ENCODE measurements at regions not wholly inside any gene's neighbourhood (a gene's known extent, or its start where the extent isn't known, plus 50 kb on each side); places are given as distances from the start of the nearest gene placed in this dataset.

- Histone ChIP-seq H3K9me3 (ENCODE audit: low read length) (no peaks in the 10 kb centered on the region), H3K9me2 (ENCODE audit: insufficient read depth, low read length) (no peaks in the 10 kb centered on the region), H3K4me1 (ENCODE audit: insufficient read depth, low read length, poor library complexity, severe bottlenecking) (no peaks in the 10 kb centered on the region), H3K4me2 (ENCODE audit: low read length) (no peak overlapping the region), H3K4me3 (ENCODE audit: low read depth, low read length, poor library complexity, severe bottlenecking) (no peak overlapping the region), H3K79me2 (ENCODE audit: insufficient read depth, low read depth, low read length) (no peaks in the 10 kb centered on the region), H2AFZ (ENCODE audit: low read length) (no peak overlapping the region), H4K20me1 (ENCODE audit: insufficient read depth, low read length) (no peaks in the 10 kb centered on the region), H3K27ac (ENCODE audit: low read depth, low read length, poor library complexity, severe bottlenecking) (no peak overlapping the region), H3K36me3 (ENCODE audit: insufficient read depth, low read length) (no peaks in the 10 kb centered on the region)
- no peak for TF ChIP-seq EZH2phosphoT487 (IDR thresholded peaks at IDR 0.05; ENCODE audit: borderline replicate concordance, low read depth, low read length)
- no peak for TF ChIP-seq CTCF (conservative IDR thresholded peaks at IDR 0.05; ENCODE audit: low read length)
- CTCF ChIA-PET (ENCODE audit: unreplicated experiment), result no interaction called here
- intact Hi-C loops (cut with micrococcal nuclease; ENCODE audit: unreplicated experiment), result no loop called here
- POLR2A ChIA-PET, result interaction anchor here (1.5 kb wide), 1 partner anchor 20 kb away, joined by 4 read pairs; no protein-coding TSS in a partner anchor
- DNase-seq (ENCODE audit: low spot score), result no peak
- BruUV-seq (replicated peaks), result no TSS peak
Observed at GRCh38 chr1:95850763-95851162, 616.8 kb downstream of the RWDD3 start.

GRCh38 chr1:95852483-95853070 is 618.6 kb downstream of the RWDD3 start:
- H3K79me2 ChIP-seq (ENCODE audit: insufficient read depth, low read depth, low read length), result no peaks in the 10 kb centered on the region
- H2AFZ ChIP-seq (ENCODE audit: low read length), result no peak overlapping the region
- no peaks in the 10 kb centered on the region for H3K9me3 ChIP-seq (ENCODE audit: low read length)
- H3K4me1 ChIP-seq (ENCODE audit: insufficient read depth, low read length, poor library complexity, severe bottlenecking), result no peaks in the 10 kb centered on the region
- H3K4me3 ChIP-seq (ENCODE audit: low read depth, low read length, poor library complexity, severe bottlenecking), result no peak overlapping the region
- TF ChIP-seq CTCF (conservative IDR thresholded peaks at IDR 0.05; ENCODE audit: low read length), result no peak
- no peak for TF ChIP-seq EZH2phosphoT487 (IDR thresholded peaks at IDR 0.05; ENCODE audit: borderline replicate concordance, low read depth, low read length)
- CTCF ChIA-PET (ENCODE audit: unreplicated experiment), result no interaction called here
- intact Hi-C loops (cut with micrococcal nuclease; ENCODE audit: unreplicated experiment), result no loop called here
- no TSS peak for BruUV-seq (replicated peaks)
- no peak for DNase-seq (ENCODE audit: low spot score)
- H4K20me1 ChIP-seq (ENCODE audit: insufficient read depth, low read length), result no peaks in the 10 kb centered on the region
- H3K36me3 ChIP-seq (ENCODE audit: insufficient read depth, low read length), result no peaks in the 10 kb centered on the region
- POLR2A ChIA-PET, result interaction anchor here (1.5 kb wide), 1 partner anchor 22 kb away, joined by 4 read pairs; no protein-coding TSS in a partner anchor
- no peak overlapping the region for H3K27ac ChIP-seq (ENCODE audit: low read depth, low read length, poor library complexity, severe bottlenecking)
- H3K9me2 ChIP-seq (ENCODE audit: insufficient read depth, low read length), result no peaks in the 10 kb centered on the region
- no peak overlapping the region for H3K4me2 ChIP-seq (ENCODE audit: low read length)

- H4K20me1 ChIP-seq (ENCODE audit: insufficient read depth, low read length), result no peaks in the 10 kb centered on the region
- H3K4me3 ChIP-seq (ENCODE audit: low read depth, low read length, poor library complexity, severe bottlenecking), result no peak overlapping the region
- no peak overlapping the region for H3K27ac ChIP-seq (ENCODE audit: low read depth, low read length, poor library complexity, severe bottlenecking)
- H3K36me3 ChIP-seq (ENCODE audit: insufficient read depth, low read length), result no peaks in the 10 kb centered on the region
- no peaks in the 10 kb centered on the region for H3K4me1 ChIP-seq (ENCODE audit: insufficient read depth, low read length, poor library complexity, severe bottlenecking)
- H3K9me2 ChIP-seq (ENCODE audit: insufficient read depth, low read length), result no peaks in the 10 kb centered on the region
- no peak for DNase-seq (ENCODE audit: low spot score)
- CTCF ChIA-PET (ENCODE audit: unreplicated experiment), result no interaction called here
- no TSS peak for BruUV-seq (replicated peaks)
- intact Hi-C loops (cut with micrococcal nuclease; ENCODE audit: unreplicated experiment), result no loop called here
- POLR2A ChIA-PET, result no interaction called here
- no peak overlapping the region for H3K4me2 ChIP-seq (ENCODE audit: low read length)
- no peaks in the 10 kb centered on the region for H3K9me3 ChIP-seq (ENCODE audit: low read length)
- TF ChIP-seq EZH2phosphoT487 (IDR thresholded peaks at IDR 0.05; ENCODE audit: borderline replicate concordance, low read depth, low read length) (no peak), CTCF (conservative IDR thresholded peaks at IDR 0.05; ENCODE audit: low read length) (no peak)
- H2AFZ ChIP-seq (ENCODE audit: low read length), result no peak overlapping the region
- H3K79me2 ChIP-seq (ENCODE audit: insufficient read depth, low read depth, low read length), result no peaks in the 10 kb centered on the region
Observed at GRCh38 chr1:95854457-95854856, 620.4 kb downstream of the RWDD3 start.

Data from OCI-LY7 (cell line).